OCI-M1 (cell line): ENCODE measurements at regions not wholly inside any gene's neighbourhood (a gene's known extent, or its start where the extent isn't known, plus 50 kb on each side); places are given as distances from the start of the nearest gene placed in this dataset.

Experiments
- DNase-seq: peaks from one replicate; lab custom pipeline; 2025; lab: John Stamatoyannopoulos, UW

DNA sequence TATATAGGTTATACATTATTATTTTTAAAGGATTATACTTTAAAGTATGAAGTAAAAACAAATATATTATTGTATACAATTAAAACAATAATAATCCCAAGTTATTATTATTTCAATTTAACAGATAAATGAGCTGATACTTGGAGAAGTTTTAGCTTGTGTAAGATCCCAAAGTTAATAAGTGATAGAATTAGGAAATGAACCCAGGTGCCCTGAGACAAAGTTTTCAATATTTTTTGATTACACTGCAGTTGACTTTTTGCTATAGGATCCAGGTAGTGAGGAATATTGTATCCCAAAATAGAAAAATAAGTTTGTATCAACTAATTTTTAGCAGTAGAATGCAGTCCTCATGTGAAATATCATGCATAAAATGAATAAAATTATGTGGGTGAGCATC lies 543.2 kb upstream of the ZNF608 start:
- no peak for DNase-seq

DNA sequence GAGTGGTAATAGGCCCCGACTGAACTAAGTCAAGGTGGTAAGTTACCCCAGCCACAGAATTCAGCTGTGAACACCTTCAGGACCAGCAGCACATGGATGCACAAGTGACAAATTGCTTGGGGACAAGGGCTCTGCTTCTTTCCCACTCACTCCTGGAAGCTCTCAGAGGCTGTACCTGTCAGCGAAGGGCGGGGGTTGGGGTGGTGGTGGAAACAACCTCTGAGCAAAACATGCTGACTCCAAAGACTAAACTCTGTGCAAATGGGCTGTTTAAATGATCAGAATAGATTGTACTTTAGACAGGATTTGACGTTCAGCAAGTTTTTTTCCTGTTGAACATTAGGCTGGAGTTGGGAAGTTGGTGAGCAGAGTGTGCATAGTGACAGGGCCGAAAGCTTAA lies 544.5 kb upstream of the ZNF608 start:
- DNase-seq: no peak

DNA sequence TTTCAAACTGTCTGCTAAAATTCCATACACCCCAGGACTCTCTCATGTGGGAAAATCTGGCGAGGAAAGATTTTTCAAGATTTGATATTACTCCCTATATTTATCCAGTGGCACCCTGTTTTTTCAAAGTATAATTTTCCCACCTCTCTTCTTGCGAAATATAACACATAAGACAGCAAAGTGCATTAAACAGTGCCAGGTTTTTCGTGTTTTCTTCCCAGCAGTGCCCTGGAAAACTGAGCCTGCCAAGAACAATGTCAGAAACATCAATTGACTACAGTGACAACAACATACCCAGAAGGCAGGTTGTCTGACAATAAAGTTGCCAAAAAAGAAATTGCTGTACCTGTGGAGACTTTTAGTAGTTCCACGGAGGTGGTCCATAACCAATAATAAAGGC lies 545.0 kb upstream of the ZNF608 start:
- no peak for DNase-seq

DNA sequence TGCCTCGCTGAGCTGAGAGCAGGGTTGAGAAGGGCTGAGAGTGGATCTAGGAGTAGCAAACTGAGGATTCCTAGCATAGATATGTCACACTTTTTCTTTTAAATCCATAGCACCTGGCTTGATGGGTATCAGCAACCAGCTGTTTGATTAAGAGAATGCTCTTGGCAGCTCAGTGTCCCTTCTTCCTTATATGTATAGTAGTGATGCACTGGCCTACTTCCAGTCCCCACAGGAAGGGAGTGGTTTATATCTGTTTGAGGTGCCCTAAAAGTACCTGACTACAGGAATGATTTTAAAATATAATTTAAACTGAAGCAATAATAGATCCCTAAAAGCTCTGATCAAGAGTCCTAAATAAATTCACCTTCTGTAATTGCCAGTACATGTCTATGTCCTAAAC lies 546.8 kb upstream of the ZNF608 start:
- DNase-seq: no peak

DNA sequence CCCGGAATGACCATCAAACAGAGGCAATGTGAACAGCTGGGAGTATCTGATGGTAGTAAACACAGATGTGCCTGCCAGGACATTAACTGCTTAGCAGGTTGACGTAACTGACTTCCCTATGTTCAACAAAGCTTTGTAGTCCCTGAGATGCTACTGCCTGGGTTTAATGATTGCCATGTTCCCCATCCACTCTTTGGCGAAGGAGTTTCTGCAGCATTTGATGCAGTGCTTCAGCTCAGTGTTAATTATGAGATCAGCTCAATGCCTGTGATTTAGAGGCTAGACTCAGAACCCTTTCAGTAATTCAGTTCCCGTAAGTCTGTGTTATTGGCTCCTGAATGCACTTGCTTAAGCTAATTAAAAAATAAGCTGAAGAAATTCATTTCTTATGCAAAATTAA lies 547.3 kb upstream of the ZNF608 start:
- no peak for DNase-seq

DNA sequence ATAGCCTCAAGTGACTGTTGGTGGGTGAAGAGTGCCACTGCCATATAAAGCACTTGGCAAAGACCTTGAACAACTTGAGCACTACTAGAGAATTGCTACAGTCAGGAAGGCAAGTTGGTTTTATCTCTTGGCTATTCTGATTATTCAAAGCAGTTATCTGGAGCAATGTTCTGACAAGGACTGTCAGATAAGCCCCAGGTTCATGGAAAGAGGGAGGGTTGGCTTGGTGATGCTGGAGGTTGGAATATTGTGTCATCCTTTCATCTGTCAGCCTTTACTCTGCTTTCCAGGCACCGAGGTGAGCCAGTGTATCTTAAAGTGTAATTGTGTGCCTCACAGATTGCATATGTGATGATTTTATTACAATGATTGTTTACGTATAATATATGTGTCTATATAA lies 548.4 kb upstream of the ZNF608 start:
- DNase-seq: no peak

DNA sequence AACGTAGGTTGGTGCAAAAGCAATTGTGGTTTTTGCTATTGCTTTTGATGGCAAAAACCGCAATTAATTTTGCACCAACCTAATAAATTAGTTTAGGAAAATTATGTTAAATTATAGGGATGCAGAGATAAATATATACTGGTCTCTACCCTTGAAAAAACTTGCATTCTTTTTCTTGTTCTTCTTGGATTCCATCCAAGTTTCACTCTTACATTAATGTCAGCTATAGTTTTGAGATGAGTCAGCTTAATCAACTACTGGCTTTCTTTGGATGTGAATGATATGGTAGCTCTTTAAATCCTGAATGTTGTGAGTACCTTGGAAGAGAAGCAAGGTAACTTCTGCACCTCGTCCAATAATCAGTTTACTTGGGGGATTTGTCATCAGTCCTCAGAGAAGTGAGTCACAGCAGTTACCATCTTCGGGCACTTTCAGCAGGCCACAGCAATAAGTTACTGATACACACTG lies 549.0 kb upstream of the ZNF608 start:
- no peak for DNase-seq

DNA sequence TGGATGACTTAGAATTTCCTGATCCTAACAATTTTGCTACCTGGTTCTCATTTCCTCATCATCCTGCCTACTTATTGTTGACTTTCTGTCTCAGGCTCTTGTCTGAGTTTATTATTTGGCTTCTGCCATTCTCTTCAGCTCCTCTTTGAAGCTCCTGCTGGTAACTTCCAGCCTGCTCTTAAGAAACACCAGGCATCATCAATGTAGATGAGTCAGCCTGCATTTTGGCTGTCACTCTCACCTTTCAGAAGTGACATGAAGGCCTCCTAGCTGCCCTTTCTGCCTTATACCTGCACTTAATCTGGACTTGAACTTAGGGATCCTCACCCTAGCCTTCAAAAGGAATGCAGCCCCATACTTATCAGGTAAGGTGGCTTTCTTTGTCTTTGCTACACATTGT lies 551.8 kb upstream of the ZNF608 start:
- no peak for DNase-seq

DNA sequence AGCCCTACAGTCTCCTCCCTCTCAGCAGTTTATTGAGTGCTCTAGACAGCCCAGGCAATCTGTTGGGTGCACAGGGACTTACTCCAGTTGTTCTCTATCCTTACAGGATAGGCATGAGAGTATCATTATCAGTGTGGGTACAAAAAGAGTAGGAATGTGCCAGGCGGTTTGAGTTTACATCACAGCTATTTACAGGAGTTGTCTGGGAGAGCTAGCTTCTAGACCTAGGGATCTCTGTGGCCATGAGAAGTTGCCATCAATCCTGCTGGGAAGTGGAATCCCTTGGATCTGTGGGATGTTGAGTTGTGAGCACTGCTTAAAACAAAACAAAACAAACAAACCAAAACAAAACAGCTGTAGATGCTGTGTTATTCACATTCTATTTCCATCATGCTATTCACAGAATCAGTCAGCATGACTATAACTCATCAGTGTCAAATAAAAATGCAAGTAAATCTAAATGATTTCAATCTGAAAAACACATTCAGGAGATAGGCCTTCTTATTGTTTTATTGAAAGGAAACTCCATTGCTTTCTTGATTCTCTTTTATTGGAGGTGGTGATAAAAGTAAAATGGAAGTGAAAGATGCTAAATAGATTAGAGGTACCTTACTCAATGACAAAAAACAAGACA lies 552.4 kb upstream of the ZNF608 start:
- DNase-seq: no peak

DNA sequence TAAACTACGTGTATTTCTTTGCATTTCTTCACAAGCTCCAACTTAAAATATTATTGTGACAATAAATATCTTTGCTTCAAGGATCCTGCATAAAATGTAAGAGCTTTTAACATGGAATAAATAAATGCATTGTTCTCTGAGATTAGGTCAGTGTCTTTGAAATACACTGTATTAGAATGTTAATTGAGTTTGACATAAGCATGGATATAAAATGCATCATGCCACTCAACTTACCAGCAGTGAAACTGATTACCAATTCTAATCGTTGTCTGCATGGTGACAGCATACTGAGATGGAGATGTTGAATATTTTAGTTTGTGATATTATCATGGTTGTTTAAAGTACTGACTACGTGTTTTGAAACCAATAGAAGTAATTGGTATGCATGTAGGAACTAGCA lies 555.3 kb upstream of the ZNF608 start:
- no peak for DNase-seq

DNA sequence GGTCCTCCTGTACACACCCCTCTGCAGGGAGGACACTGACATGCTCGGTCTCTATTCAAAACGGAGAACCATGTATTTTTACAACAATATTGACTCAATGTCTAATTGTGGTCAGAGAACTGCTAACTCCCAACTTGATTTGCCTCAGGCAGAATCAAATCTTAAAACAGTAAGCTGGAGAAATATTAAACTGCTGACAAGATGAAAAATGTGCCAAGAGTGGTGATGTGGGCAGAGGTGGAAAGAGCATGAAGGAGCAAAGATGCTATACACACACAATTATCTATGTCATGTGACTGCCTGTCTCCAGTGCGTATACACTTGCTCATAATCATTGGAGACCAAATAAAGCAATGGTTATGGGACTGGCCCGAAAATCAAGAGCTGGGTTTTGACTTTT lies 556.1 kb upstream of the ZNF608 start:
- no peak for DNase-seq

DNA sequence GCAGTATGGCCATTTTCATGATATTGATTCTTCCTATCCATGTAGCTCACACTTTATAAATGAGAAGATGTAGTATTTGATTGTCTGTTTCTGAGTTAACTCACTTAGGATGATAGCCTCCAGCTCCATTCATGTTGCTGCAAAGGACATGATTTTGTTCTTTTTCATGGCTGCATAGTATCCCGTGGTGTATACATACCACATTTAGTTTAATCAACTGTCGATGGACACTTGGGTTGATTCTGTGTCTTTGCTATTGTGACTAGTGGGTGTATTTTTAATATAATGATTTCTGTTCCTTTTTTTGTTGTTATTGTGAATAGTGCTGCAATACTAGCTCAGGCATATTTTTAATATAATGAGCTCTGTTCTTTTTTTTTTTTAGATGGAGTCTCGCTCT lies 560.3 kb upstream of the ZNF608 start:
- no peak for DNase-seq

DNA sequence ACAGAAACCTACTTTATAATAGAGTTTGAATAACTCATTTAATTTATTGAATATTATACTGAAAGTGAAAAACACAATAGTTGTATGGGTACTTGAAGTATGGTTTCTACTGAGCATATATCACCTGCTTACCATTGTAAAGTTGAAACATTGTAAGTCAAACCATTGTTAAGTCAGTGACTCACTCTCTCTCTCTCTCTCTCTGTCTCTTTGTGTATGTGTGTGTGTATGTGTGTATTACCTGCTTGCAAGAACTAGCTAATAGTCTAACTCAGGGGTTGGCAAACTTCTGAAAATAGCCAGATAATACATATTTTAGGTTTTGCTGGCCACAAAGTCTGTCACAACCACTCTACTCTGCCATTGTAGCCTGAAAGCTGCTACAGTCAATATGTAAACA lies 564.3 kb upstream of the ZNF608 start:
- DNase-seq: no peak

DNA sequence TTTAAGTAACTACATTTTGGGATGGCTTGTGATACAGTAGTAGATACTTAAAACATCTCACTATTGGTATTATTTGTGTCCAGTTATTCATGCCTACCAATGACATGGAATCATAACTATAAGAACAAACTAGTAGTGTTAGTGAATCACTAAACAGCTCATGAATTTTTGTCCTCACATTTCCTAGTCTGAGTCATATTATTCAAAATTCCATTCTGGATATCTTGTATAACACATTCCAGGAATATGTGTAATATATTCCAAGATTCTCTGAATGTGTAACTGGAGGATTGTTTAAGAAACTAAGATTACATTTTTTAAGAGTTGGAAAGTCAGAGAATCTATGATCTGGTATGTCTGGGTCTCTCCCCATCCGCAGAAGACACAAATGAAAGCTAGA lies 565.3 kb upstream of the ZNF608 start:
- DNase-seq: no peak

DNA sequence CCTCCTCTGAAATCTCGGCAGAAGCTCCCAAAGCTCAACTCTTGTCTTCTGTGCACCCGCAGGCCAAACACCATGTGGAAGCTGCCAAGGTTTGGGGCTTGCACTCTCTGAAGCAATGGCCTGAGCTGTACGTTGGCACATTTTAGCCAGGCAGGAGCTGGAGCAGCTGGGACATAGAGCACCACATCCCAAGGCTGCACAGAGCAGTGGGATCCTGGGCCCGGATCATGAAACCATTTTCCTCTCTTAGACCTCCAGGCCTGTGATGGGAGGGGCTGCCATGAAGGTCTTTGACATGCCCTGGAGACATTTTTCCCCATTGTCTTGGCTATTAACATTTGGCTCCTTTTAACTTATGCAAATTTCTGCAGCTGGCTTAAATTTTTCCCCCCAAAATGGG lies 567.1 kb upstream of the ZNF608 start:
- DNase-seq: no peak

DNA sequence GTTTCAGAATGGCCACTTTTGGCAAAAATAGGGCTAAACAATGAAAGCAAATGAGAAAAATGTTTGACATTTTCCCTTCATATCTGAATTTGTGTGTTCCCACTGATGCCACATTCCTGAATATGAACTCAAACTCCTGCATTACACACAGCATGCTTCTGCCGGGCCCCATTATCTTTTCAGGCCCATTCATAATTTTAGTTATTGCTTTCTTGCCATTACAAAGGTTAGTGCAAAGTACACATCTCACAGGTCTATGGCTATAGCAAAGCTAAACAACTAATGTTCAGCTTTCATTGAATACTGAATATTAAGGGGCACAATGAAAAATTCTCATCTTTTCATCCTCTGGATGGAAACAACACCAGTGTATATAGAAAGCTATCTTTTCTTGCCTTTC lies 568.9 kb upstream of the ZNF608 start:
- no peak for DNase-seq

DNA sequence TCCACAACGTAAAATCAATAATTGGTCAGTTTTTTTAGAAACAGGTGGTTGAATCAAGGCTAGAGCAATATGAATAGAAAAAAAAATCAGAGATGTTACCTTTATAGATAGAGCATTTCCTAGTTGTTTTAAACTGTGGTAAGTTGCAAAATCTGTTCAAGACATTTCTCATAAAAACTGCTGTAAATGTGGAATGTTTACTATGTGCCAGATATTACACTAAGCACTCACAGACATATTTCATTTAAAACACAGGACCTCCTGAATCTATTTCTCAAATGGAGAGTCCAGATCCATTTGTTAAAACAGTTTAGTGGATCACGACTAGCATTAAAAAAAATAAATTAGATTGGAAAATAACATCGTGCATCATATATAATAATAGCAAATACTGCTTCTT lies 570.0 kb upstream of the ZNF608 start:
- DNase-seq: no peak

DNA sequence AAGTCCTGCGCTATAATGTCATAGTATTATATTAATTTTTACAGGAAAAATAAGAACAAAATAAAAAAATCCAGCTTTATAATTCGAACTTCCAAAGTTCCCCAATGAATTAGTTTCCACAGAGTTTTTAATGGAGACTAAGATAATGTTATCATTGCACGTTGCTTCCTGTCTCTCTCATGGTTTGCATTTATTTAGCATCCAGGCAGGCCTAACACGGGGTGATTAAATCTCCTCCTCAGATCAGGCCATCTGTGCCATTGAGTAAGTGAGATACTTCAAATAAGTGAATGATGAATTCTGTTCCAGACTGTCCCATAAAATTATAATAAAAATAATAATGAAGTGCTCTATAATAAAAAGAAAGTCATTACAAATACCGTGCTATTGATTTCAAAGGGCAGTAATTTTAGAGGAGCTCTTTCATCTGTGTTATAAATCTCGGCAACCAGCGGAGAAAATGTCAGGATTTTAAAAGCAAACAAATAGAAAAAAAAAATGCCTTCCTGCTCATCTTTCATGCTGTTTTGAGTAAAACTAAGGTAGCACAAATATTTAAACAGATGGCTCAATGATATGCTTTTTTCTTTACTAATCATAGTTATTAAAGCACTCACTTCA lies 570.6 kb upstream of the ZNF608 start:
- no peak for DNase-seq

DNA sequence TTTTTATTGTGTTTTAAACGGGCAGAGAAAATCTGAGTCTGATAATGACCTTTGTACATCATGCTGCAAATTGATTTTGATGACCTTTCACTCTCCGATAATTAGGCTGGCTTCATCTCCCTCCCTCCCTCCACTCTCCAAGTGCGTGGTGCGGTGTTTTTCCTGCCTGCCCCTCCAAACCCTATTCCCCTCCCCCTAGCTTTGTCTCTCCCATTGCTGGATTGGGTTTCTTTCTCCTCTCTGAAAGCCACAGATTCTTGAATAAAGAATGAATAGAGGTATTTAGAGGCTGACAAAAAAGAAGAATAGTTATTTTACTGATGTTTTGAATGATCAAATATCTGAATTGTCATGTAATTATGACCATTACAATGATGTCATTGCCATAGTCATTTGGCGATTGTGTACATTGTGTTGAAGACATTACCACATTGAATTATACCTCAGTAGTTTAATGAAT lies 571.1 kb upstream of the ZNF608 start:
- no peak for DNase-seq

DNA sequence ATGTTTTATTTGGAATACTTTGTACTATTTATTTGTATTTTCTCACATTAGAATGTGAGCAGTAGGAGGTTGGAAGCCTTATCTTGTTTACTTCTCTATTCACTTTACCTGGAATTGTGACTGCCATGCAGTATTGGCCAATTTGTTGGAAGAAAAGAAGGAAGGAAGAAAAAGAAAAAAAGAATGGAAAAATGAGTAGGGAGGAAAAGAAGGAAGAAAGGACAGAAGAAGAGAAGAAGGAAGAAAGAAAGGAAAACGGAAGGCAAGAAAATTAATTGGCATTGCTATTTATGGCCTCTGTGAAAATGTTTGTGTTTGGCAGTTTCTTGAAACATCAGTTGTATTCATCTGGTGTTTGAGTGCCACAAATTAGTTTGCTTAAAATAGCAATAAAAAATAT lies 575.2 kb upstream of the ZNF608 start:
- DNase-seq: no peak

DNA sequence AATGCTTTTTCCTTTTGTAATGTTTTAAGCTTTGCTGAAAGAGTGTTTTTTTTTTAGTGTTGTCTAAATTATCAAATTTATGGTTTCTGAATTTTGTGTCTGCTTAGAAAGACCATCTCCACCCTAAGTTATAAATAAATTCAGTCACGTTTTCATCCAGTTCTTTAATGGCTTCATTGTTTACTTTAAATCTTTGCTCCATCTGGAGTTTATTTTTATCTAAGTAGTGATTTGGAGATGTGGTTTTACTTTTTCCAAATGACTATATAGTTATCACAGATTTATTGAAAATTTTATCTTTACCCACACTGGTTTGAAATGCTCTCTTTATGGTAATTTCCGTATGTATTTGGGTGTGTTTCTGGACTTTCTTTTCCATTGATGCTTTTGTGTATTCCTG lies 577.2 kb upstream of the ZNF608 start:
- DNase-seq: no peak

DNA sequence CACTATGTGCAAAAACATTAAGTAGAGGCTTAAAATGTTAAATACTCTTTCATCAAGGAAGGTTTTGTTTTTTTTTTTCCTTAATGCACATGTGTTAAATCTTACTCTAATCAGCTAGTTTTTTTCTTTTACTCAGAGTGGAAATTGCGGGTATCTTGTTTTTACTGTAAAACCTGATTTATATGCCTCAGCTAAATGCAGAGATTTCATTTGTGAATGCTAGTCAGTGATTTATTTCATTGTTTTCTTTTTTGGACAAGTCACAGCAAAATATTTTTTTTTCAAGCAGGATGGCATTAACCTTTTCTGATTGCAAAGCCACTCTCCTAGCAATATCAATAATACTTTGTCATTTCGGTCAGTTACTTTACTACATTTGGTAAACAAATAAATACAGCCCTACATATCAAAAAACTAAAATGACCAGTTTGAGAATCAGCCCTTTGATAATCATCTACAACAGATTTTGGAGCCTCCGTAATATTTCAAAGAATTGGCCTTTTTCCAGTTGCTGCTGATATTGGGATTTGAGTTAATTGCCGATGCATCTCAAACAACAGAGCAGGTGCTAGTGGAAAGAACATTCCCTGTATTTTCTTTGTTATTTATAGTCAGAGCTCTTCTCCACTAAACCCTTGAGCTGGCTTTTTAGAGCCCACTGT lies 579.2 kb upstream of the ZNF608 start:
- no peak for DNase-seq

DNA sequence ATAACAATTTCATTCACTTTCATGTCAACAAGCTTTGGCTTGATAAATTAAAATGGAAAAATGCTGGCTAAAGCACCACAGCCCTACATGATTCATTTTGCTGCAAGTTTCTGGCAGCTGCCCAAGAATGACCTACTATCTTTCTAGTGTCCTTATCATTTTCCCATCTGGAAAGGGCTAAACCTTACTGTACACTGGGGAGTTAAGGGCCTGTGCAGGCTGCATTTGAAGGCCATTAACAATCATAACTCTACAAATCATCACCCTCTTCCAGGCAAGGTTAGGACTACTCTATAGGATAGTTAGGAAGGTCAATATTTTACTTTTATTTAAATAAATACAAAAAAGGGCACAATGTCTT lies 579.7 kb upstream of the ZNF608 start:
- DNase-seq: no peak

DNA sequence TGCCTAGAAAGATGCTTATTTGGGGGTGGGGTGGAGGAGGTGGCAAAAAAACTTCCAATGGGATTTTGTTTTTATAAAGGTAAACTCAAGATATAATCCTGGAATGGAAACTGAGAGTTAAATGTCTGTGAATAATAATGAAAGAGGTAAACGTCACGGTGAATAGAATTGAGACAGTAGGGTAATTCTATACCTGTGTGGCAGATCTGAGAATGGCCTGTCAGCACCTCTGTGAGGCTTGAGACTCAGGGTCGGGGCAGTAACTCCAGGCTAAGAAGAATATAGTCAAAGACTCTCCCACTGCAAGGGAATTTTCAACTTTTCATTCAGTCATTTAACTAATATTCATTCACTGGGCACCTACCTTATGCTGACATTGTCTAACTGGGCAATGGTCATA lies 581.2 kb upstream of the ZNF608 start:
- no peak for DNase-seq
